GM19025 (cell line): ENCODE measurements at regions not wholly inside any gene's neighbourhood (a gene's known extent, or its start where the extent isn't known, plus 50 kb on each side); places are given as distances from the start of the nearest gene placed in this dataset.

Experiments used
- ATAC-seq: cut with Tn5 transposase; IDR thresholded peaks from one replicate; pipeline ENCODE4 v1.9.1; 2021; ENCODE audit warnings: mild to moderate bottlenecking, low read depth, moderate library complexity; ENCODE audit not compliant: unreplicated experiment

GRCh38 chr7:84568781-84569180 lies 374.2 kb upstream of the SEMA3A start:
- ATAC-seq: no peak

DNA sequence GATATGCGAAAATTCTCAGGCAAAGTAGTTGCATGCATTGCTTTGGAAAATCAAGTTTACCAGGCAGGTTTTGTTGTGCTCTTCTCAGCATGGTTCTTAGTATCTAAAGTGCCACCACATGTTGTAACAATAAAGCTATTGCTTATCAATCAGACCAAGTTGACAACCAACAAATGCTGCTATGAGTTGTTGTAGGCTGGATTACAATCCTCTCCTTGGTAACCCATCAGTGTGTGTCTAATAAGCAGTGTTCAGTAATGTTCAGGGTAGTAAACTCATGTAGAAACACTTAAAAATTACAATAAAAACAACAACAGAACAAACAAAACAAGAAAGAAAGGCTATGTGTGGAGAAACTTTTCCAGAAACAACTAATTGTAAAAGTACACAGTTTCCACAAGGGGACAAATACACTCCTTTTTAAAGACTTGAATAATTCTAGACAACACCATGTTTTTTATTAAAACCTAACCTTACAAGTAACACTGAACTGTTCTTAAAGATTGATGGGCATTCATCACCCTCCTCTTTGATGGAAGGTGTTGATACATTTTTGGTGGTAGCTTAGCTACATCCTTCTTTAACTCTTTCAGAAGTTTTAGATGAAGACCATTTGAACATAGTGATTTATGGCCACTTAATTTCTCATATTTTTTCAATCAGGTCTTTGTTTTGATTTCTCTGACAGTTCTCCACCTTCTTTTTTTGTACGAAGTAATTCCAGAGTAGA lies 370.9 kb upstream of the SEMA3A start:
- no peak for ATAC-seq

GRCh38 chr7:84553711-84554110 lies 359.1 kb upstream of the SEMA3A start:
- ATAC-seq: no peak

DNA sequence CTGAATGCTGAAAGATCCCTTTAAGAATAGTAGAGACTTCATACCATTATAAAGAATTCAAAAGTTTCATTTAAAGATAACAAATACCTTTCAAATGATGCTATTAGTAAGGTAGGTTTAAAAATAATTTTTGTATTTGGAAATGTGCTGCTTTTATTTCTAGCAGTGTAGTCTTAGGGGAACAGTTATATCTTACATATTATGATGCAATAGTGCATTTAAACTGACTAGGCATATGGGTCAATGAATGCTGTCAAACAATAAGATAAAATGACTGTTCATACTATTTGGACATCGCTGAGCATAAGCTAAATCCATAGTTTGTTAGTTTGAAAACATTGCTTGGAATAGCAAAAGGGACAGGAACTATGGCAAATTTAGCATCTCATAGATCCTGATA lies 354.8 kb upstream of the SEMA3A start:
- ATAC-seq: no peak

GRCh38 chr7:84548366-84549365 lies 354.1 kb upstream of the SEMA3A start:
- ATAC-seq: no peak

GRCh38 chr7:84547331-84547730 lies 352.7 kb upstream of the SEMA3A start:
- ATAC-seq: no peak

- no peak for ATAC-seq
Measured at GRCh38 chr7:84546403-84546802, 351.8 kb upstream of the SEMA3A start.

GRCh38 chr7:84538268-84538667 lies 343.7 kb upstream of the SEMA3A start:
- no peak for ATAC-seq

DNA sequence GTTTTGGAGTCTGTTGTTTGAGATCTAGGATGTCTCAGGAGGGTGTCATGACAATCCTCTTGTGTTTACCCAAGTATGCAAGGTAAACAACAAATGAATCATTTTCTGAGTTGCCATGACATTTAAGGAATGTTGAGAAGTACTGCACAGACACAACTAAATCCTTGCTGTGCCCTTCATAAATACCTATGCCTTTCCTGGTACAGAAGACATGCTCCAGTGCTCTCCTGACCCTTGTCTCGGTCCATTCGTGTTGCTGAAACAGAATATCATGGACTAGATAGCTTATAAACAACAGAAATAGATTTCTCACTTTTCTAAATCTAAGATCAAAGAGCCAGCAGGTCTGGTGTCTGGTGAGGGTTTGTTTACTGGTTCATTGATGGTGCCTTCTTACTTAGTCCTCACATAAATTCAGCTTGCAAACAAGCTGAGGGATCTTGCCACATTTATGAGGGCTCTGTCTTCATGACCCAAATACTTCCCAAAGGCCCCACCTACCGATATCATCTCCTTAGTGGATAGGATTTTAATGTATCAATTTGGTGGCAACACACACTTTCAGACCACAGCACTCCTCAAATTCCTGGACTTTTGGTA lies 341.8 kb upstream of the SEMA3A start:
- no peak for ATAC-seq

GRCh38 chr7:84535580-84536270 lies 341.1 kb upstream of the SEMA3A start:
- no peak for ATAC-seq

- ATAC-seq: no peak
Measured at GRCh38 chr7:84533182-84533581, 338.6 kb upstream of the SEMA3A start.

DNA sequence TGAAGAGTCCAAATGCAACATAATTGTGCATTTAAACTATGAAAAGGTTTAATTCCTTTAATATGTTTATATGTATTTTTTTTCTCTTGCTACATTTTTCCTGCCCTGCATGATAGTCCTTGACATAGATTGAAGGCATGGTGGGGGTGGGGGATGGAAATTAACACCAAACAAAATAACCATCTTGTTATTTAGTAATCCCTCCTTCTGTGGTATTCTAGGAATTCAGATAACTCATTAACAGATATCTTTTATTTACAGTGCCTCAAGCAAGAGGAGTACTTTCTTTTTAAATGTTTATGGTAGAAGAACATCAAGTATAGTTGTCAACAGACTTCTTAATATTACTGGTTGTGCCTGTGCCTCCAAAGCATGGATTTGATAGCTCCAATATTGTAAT lies 337.6 kb upstream of the SEMA3A start:
- ATAC-seq: no peak

DNA sequence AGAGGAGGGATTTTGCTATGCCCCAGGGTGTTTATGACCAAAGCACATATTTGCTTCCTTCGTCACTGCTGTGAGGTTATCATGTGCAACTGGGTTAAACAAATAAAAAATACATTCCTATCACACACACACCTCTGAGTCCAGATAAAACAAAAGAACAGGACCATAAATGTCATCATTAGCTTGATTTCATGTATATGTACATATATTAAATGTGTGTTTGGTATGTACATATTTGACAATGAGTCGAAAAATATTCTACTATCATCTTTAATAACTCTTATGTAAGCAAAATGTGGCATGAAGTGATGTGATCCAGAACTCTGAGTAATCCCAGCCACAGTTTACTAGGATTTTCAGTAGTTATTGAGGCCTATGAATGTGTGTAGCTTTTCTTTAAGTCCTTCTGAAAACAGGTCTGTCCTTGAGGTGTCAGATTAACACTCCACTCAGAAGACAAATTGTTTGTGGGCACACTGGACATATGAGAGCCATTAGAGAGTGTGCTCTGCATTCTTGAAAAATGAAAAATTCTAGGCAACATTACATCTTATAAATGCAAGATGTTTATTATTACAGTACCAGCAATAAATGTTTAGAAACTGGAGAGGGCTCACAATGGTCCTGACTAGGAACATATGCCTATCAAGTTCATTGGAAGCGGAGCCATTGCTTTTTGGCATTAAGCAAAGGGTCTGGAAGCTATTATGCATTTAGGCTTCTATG lies 335.1 kb upstream of the SEMA3A start:
- no peak for ATAC-seq

GRCh38 chr7:84528756-84529479 lies 334.3 kb upstream of the SEMA3A start:
- no peak for ATAC-seq

GRCh38 chr7:84524714-84525694 lies 330.4 kb upstream of the SEMA3A start:
- ATAC-seq: no peak

GRCh38 chr7:84513061-84513460 lies 318.5 kb upstream of the SEMA3A start:
- no peak for ATAC-seq

GRCh38 chr7:84512055-84512454 lies 317.5 kb upstream of the SEMA3A start:
- no peak for ATAC-seq

DNA sequence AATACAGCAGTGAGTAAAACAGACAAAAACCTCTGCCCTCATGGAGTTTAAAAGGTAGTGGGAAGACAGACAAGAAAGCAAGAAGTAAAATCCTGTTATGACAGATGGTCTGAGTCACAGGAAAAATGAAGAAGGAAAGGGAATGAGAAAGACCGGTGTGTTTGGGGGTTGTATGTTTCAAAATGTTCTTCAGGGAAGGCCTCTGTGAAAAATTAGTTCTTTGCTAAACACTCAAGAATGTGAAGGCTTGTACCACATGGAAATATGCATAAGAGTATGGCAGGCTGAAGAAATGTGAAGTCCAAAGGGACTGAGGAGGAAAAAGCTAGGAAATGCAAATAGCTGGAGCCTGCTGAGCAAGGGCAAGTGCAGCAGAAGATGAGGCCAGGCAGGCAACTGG lies 315.9 kb upstream of the SEMA3A start:
- no peak for ATAC-seq
